Sigmoid colon (tissue), 6 donors: ENCODE measurements at regions not wholly inside any gene's neighbourhood (a gene's known extent, or its start where the extent isn't known, plus 50 kb on each side); places are given as distances from the start of the nearest gene placed in this dataset.

ENCODE experiments used
- DNase-seq: peaks from one replicate; pipeline ENCODE4 v3.0.0-alpha.2; 2019
- H3K27ac ChIP-seq, 4 donors: fragments of 200-600 bp; sonication (generic); one replicate each; pipeline ENCODE4 v1.5.1; 2016 to 2019; ENCODE audit warnings: mild to moderate bottlenecking in 1 of 4
- H3K27me3 ChIP-seq, 3 donors: fragments of 200-600 bp; sonication (generic); one replicate each; pipeline ENCODE4 v1.5.1; 2019; ENCODE audit warnings: mild to moderate bottlenecking in 1 of 3
- H3K36me3 ChIP-seq, 4 donors: fragments of 200-600 bp; sonication (generic); one replicate each; pipeline ENCODE4 v1.5.1; 2016 to 2019
- H3K4me1 ChIP-seq, 4 donors: fragments of 200-600 bp; sonication (generic); one replicate each; pipeline ENCODE4 v1.5.1; 2017 to 2019
- H3K4me3 ChIP-seq, 4 donors: fragments of 200-600 bp; sonication (generic); one replicate each; pipeline ENCODE4 v1.5.1; 2017 to 2019; ENCODE audit warnings: mild to moderate bottlenecking in 2 of 4, moderate library complexity in 1 of 4
- H3K9me3 ChIP-seq, 4 donors: fragments of 200-600 bp in 3 of 4; sonication (generic) in 3 of 4; one replicate each; pipeline versions ENCODE4 v1.5.1 to v1.6.1; 2013 to 2019
- EP300 ChIP-seq, 4 donors: sonication (generic); formaldehyde crosslinking; IDR thresholded peaks; one replicate each; pipeline ENCODE4 v1.6.1; 2017; ENCODE audit warnings: antibody characterized with exemption in 4 of 4
- POLR2A ChIP-seq, 2 donors: fragments of 450-650 bp; IDR thresholded peaks; one replicate each; pipeline ENCODE4 v1.6.1; 2016; ENCODE audit warnings: antibody characterized with exemption in 2 of 2, mild to moderate bottlenecking in 2 of 2, moderate library complexity in 2 of 2
- POLR2AphosphoS5 ChIP-seq, 4 donors: sonication (generic); formaldehyde crosslinking; IDR thresholded peaks; one replicate each; pipeline ENCODE4 v1.6.1; 2017; ENCODE audit warnings: antibody characterized with exemption in 4 of 4
- WGBS, 2 donors: extraction: QIAGEN DNeasy Blood & Tissue Kit; methylation state at CpG; one replicate each; pipeline ENCODE4 v1.1.7; 2013; 5-methylcytosine and 5-hydroxymethylcytosine counted together
- intact Hi-C: fragments of 100-400 bp; cut with DNase I; formaldehyde crosslinking; loops from one replicate; pipeline ENCODE4 v1.15.1; 2023
- TF ChIP-seq, protein P1 (sequence below), 4 experiments: fragments of 450-650 bp in 3 of 4; fragments of 200-600 bp in 1 of 4; IDR thresholded peaks; one replicate each; pipeline ENCODE4 v1.5.1; 2016 to 2019; ENCODE audit warnings: antibody characterized with exemption in 4 of 4, mild to moderate bottlenecking in 3 of 4, moderate library complexity in 2 of 4
- donor health status: healthy with polysubstance abuse.
- donor health status: healthy.

DNA sequence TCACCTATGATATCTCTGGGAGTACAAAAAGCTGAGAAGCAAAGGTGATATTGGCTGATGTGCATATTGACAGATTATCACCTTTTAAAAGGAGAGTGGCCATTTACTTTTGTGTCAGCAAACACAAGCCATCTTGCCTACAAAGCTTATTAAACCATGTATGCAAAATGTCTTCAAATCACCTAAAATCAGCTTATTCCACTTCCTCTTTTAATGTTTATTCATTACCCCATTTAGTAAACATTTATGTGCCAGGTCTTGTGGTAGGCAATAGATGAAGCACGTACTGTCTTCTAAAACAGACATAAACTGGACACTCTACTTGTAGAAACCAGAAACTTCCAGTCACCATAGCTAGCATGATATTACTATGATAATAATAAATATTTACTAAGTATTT lies 354.6 kb downstream of the RBM26 start:
- H3K27ac ChIP-seq: no peak overlapping the region
- H3K4me3 ChIP-seq: no peak overlapping the region
- TF ChIP-seq POLR2AphosphoS5 (IDR thresholded peaks at IDR 0.05) (no peak), POLR2A (IDR thresholded peaks at IDR 0.05) (no peak), EP300 (IDR thresholded peaks at IDR 0.05) (no peak)
- TF ChIP-seq, protein P1, sequence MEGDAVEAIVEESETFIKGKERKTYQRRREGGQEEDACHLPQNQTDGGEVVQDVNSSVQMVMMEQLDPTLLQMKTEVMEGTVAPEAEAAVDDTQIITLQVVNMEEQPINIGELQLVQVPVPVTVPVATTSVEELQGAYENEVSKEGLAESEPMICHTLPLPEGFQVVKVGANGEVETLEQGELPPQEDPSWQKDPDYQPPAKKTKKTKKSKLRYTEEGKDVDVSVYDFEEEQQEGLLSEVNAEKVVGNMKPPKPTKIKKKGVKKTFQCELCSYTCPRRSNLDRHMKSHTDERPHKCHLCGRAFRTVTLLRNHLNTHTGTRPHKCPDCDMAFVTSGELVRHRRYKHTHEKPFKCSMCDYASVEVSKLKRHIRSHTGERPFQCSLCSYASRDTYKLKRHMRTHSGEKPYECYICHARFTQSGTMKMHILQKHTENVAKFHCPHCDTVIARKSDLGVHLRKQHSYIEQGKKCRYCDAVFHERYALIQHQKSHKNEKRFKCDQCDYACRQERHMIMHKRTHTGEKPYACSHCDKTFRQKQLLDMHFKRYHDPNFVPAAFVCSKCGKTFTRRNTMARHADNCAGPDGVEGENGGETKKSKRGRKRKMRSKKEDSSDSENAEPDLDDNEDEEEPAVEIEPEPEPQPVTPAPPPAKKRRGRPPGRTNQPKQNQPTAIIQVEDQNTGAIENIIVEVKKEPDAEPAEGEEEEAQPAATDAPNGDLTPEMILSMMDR (IDR thresholded peaks at IDR 0.05): no peak
- H3K36me3 ChIP-seq: no peaks in the 10 kb centered on the region
- H3K9me3 ChIP-seq: no peaks in the 10 kb centered on the region
- H3K27me3 ChIP-seq: no peaks in the 10 kb centered on the region
- H3K4me1 ChIP-seq: no peaks in the 10 kb centered on the region
- 57 to 61% methylated on average over 1 of the region's 1 CpG for WGBS, 2 donors
- DNase-seq: no peak
- intact Hi-C loops: no loop called here

DNA sequence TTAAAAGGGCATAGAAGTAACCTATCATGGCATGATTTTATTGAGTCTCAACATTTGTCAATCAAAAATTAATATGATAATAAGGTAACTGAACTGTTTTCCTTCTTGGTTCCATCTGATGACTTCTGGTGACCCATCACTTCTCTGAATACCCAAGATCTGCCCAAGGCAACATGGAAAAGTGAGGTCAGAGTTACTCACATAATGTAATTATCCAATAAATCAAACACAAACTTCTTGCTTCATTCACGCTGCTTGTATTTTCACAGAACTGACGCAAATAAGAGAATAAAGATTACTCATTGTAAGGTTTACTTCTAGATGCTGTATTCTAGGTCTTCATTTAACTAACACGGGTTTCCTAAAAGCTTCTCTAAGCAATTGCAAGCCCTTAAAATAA lies 361.6 kb downstream of the RBM26 start:
- Histone ChIP-seq H3K36me3 (no peaks in the 10 kb centered on the region), H3K9me3 (no peaks in the 10 kb centered on the region), H3K4me3 (no peak overlapping the region), H3K27me3 (no peaks in the 10 kb centered on the region), H3K27ac (no peak overlapping the region), H3K4me1 (no peaks in the 10 kb centered on the region)
- 55 to 84% methylated on average over 3 of the region's 3 CpGs for WGBS, 2 donors
- no peak for DNase-seq
- TF ChIP-seq POLR2A (IDR thresholded peaks at IDR 0.05) (no peak), EP300 (IDR thresholded peaks at IDR 0.05) (no peak), POLR2AphosphoS5 (IDR thresholded peaks at IDR 0.05) (no peak)
- TF ChIP-seq, protein P1 (IDR thresholded peaks at IDR 0.05): no peak
- intact Hi-C loops: no loop called here

DNA sequence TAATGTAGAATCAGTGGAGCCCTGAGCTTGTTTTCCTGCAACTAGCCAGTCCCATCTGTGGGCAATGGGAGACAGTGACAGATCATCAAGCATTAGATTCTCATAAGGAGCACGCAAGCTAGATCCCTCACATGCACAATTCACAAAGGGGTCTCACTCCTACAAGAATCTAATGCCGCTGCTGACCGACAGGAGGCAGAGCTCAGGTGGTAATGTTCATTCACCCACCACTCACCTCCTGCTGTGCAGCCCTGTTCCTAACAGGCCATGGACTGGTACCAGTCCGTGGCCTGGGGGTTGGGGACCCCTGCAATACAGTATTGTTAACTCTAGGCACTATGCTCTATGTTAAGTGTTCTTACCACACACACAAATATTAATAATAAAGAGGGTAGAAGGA lies 362.8 kb downstream of the RBM26 start:
- no peaks in the 10 kb centered on the region for H3K9me3 ChIP-seq
- H3K27ac ChIP-seq: no peak overlapping the region
- TF ChIP-seq EP300 (IDR thresholded peaks at IDR 0.05) (no peak), POLR2A (IDR thresholded peaks at IDR 0.05) (no peak), POLR2AphosphoS5 (IDR thresholded peaks at IDR 0.05) (no peak)
- TF ChIP-seq, protein P1 (IDR thresholded peaks at IDR 0.05): no peak
- H3K4me1 ChIP-seq: no peaks in the 10 kb centered on the region
- WGBS, 2 donors: 77 to 83% methylated on average over 4 of the region's 4 CpGs
- no peaks in the 10 kb centered on the region for H3K36me3 ChIP-seq
- H3K27me3 ChIP-seq: no peaks in the 10 kb centered on the region
- no peak for DNase-seq
- H3K4me3 ChIP-seq: no peak overlapping the region
- intact Hi-C loops: no loop called here

DNA sequence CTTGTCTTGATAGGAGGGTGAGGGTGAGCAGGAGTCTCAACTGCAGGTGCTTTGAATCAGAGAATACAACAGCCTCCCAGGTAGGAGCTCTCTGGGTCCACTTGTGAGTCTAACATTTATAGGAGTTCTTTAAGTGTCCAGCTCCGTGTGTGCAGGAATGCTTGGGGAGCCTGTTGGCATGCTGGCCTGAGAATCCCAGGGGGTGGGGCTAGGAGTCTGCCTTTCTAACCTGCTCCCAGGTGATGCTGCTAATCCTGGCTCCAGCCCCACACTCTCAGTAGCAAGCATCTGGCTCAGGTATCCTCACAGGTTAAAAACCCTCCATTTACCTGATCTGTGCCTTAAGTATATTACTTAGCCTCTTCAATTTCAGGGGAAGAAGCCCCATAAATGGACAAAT lies 368.9 kb downstream of the RBM26 start:
- no peak for DNase-seq
- Histone ChIP-seq H3K9me3 (no peaks in the 10 kb centered on the region), H3K27me3 (no peaks in the 10 kb centered on the region), H3K27ac (no peak overlapping the region), H3K4me1 (no peaks in the 10 kb centered on the region), H3K4me3 (no peak overlapping the region), H3K36me3 (no peaks in the 10 kb centered on the region)
- TF ChIP-seq EP300 (IDR thresholded peaks at IDR 0.05): no peak
- TF ChIP-seq, protein P1 (IDR thresholded peaks at IDR 0.05): no peak
- no peak for TF ChIP-seq POLR2AphosphoS5 (IDR thresholded peaks at IDR 0.05)
- intact Hi-C loops: no loop called here
- WGBS, 2 donors: 21% methylated on average over 1 of the region's 1 CpG

DNA sequence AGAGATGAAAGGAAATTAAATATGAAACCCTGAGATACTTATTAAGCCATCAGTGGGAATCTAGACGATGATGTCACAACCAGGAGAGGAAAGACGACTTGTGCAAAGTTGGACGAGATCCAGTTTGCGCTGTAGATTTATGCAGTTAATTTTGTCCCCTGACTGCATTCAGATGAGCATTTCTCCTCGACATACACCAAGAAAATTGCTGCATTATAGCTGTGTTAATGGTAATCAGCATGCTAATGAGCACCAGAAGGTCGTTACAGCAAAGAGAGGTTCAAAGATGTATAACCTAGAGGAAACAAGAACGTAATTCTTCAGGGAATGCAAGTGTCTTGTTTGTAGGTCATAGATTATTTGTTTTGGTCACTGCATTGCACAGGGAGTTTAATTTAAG lies 371.7 kb downstream of the RBM26 start:
- TF ChIP-seq POLR2AphosphoS5 (IDR thresholded peaks at IDR 0.05) (no peak), POLR2A (IDR thresholded peaks at IDR 0.05) (no peak), EP300 (IDR thresholded peaks at IDR 0.05) (no peak)
- TF ChIP-seq, protein P1 (IDR thresholded peaks at IDR 0.05): no peak
- Histone ChIP-seq H3K27me3 (no peaks in the 10 kb centered on the region), H3K9me3 (no peaks in the 10 kb centered on the region), H3K4me1 (no peaks in the 10 kb centered on the region), H3K27ac (no peak overlapping the region), H3K4me3 (no peak overlapping the region), H3K36me3 (no peaks in the 10 kb centered on the region)
- intact Hi-C loops: no loop called here
- DNase-seq: no peak
- WGBS, 2 donors: 48 to 69% methylated on average over 7 of the region's 7 CpGs
